ENCODE measurements at regions not wholly inside any gene's neighbourhood (a gene's known extent, or its start where the extent isn't known, plus 50 kb on each side); places are given as distances from the start of the nearest gene placed in this dataset.
"Not testable (repeated sequence)": the region's sequence is repeated elsewhere in the genome, so short reads cannot be mapped to it uniquely, and the experiment has no call there.

- not testable (repeated sequence) for TF ChIP-seq CTCF (conservative IDR thresholded peaks at IDR 0.05; ENCODE audit: low read length); EZH2phosphoT487 (IDR thresholded peaks at IDR 0.05; ENCODE audit: borderline replicate concordance, low read depth, low read length)
Measured at GRCh38 chr5:28928327-28928790, 1890.0 kb upstream of the CDH9 start.

All from OCI-LY7 (cell line).